GM12878 (cell line): ENCODE measurements at regions not wholly inside any gene's neighbourhood (a gene's known extent, or its start where the extent isn't known, plus 50 kb on each side); places are given as distances from the start of the nearest gene placed in this dataset.

Experiments
- ATAC-seq: fragments of 200-7000 bp; cut with Tn5 transposase; 3 replicates; pipeline ENCODE4 v1.9.1; 2020; ENCODE audit warnings: mild to moderate bottlenecking, moderate library complexity
- BruUV-seq: library from RNA; stranded (reverse); fragments of 400-500 nt; replicated peaks from 2 replicates; lab custom pipeline; 2021; lab: Mats Ljungman, UMichigan
- CTCF ChIA-PET: fragments of 300-600 bp; sonication (Branson Sonifier 250); formaldehyde crosslinking; extraction: SDS; loops from one replicate; lab custom pipeline; 2021; ENCODE audit warnings: inconsistent platforms; lab: Yijun Ruan, JAX
- POLR2A ChIA-PET: fragments of 350-600 bp; formaldehyde crosslinking; extraction: SDS; loops from one replicate; lab custom pipeline; 2021; ENCODE audit warnings: inconsistent platforms; lab: Charles Lee
- RAD21 ChIA-PET: fragments of 300-600 bp; sonication (Branson Sonifier 250); formaldehyde crosslinking; loops from one replicate; lab custom pipeline; 2023; ENCODE audit warnings: antibody characterized with exemption; ENCODE audit not compliant: unreplicated experiment; lab: Charles Lee
- SMC1A ChIA-PET: fragments of 300-600 bp; sonication (Branson Sonifier 250); formaldehyde crosslinking; loops from one replicate; lab custom pipeline; 2023; ENCODE audit not compliant: unreplicated experiment, uncharacterized antibody; lab: Charles Lee
- DNase-seq: peaks from one replicate; pipeline ENCODE4 v3.0.0-alpha.2; 2011; ENCODE audit warnings: low read depth, low spot score
- FAIRE-seq: peaks from 3 replicates; lab custom pipeline; 2011; peaks lifted over from hg19 to GRCh38; lab: Jason Lieb, UNC
- H2AFZ ChIP-seq: 2 replicates; pipeline ENCODE4 v1.6.0; 2011; ENCODE audit warnings: low read depth, low read length, control low read depth; ENCODE audit not compliant: control insufficient read depth
- H3K27ac ChIP-seq: 2 replicates; pipeline ENCODE4 v1.5.1; 2011; ENCODE audit warnings: control low read depth; ENCODE audit not compliant: control insufficient read depth, insufficient read depth
- H3K27me3 ChIP-seq, 2 experiments: replicated peaks in 1 of 2; 2 replicates each; pipeline versions ENCODE4 v1.6.0 to v1.6.1; 2011; ENCODE audit warnings: low read length in 1 of 2; ENCODE audit not compliant: control insufficient read depth in 2 of 2, insufficient read depth in 2 of 2
- H3K36me3 ChIP-seq, 2 experiments: 2 replicates each; pipeline ENCODE4 v1.5.1; 2011; ENCODE audit warnings: low read length in 1 of 2; ENCODE audit not compliant: control insufficient read depth in 2 of 2, insufficient read depth in 2 of 2
- H3K4me1 ChIP-seq: 2 replicates; pipeline ENCODE4 v1.6.1; 2011; ENCODE audit warnings: mild to moderate bottlenecking, low read length, moderate library complexity, mixed read lengths; ENCODE audit not compliant: control insufficient read depth, insufficient read depth
- H3K4me2 ChIP-seq: 2 replicates; pipeline ENCODE4 v1.6.0; 2011; ENCODE audit warnings: control low read depth; ENCODE audit not compliant: control insufficient read depth, insufficient read depth
- H3K4me3 ChIP-seq: fragments of 200-600 bp; sonication (generic); 2 replicates; pipeline ENCODE4 v1.5.1; 2016
- H3K79me2 ChIP-seq: 2 replicates; pipeline ENCODE4 v1.6.0; 2011; ENCODE audit warnings: low read length; ENCODE audit not compliant: control insufficient read depth, insufficient read depth
- H3K9ac ChIP-seq: 2 replicates; pipeline ENCODE4 v1.8.0; 2011; ENCODE audit warnings: low read length, control low read depth, mixed read lengths; ENCODE audit not compliant: control insufficient read depth, insufficient read depth
- H3K9me3 ChIP-seq: replicated peaks from 3 replicates; pipeline ENCODE4 v1.5.1; 2011; ENCODE audit warnings: mild to moderate bottlenecking, low read length; ENCODE audit not compliant: control insufficient read depth, insufficient read depth
- H4K20me1 ChIP-seq: 2 replicates; pipeline ENCODE4 v1.6.0; 2011; ENCODE audit not compliant: control insufficient read depth, insufficient read depth
- ATF7 ChIP-seq: fragments of 450-650 bp; IDR thresholded peaks from 2 replicates; pipeline ENCODE4 v1.6.1; 2016; ENCODE audit warnings: low read depth, mild to moderate bottlenecking
- BMI1 ChIP-seq: fragments of 450-650 bp; IDR thresholded peaks from 2 replicates; pipeline ENCODE4 v1.6.1; 2016; ENCODE audit warnings: mild to moderate bottlenecking, moderate library complexity, borderline replicate concordance
- CHD2 ChIP-seq: IDR thresholded peaks from 2 replicates; pipeline ENCODE4 v1.6.1; 2011; ENCODE audit warnings: low read depth, low read length, improper control_type of control experiment, borderline replicate concordance
- KAT2A ChIP-seq: conservative IDR thresholded peaks from 2 replicates; pipeline ENCODE4 v1.6.1; 2011; ENCODE audit warnings: low read depth, low read length; ENCODE audit not compliant: control insufficient read depth
- NBN ChIP-seq: fragments of 450-650 bp; IDR thresholded peaks from 2 replicates; pipeline ENCODE4 v1.6.1; 2016
- NFIC ChIP-seq: IDR thresholded peaks from 2 replicates; pipeline ENCODE4 v1.6.1; 2012; ENCODE audit warnings: low read depth, mild to moderate bottlenecking, inconsistent platforms, low read length, moderate library complexity
- SMARCA5 ChIP-seq: fragments of 450-650 bp; IDR thresholded peaks from 2 replicates; pipeline ENCODE4 v1.6.1; 2017; ENCODE audit warnings: mild to moderate bottlenecking
- WGBS: methylation state at CpG from one replicate; pipeline ENCODE4 v1.1.6; 2016; ENCODE audit warnings: low lambda C conversion rate; ENCODE audit not compliant: insufficient replicate concordance, insufficient coverage; ENCODE audit errors: missing lambda C conversion rate; 5-methylcytosine and 5-hydroxymethylcytosine counted together
- in situ Hi-C: fragments of 300-500 bp; cut with MboI; formaldehyde crosslinking; loops from 9 replicates; pipeline ENCODE4 v1.14.3; 2018; ENCODE audit warnings: mixed read lengths
- intact Hi-C: fragments of 100-400 bp; cut with micrococcal nuclease; formaldehyde crosslinking; loops from one replicate; pipeline ENCODE4 v1.14.2; 2022; ENCODE audit not compliant: unreplicated experiment
- TF ChIP-seq, protein P1 (sequence below): fragments of 450-650 bp; IDR thresholded peaks from 2 replicates; pipeline ENCODE4 v1.6.1; 2016; ENCODE audit warnings: mild to moderate bottlenecking, moderate library complexity, borderline replicate concordance

GRCh38 chr4:1472148-1472797 lies 66.0 kb upstream of the NKX1-1 start:
- Histone ChIP-seq H3K4me2 (no peak overlapping the region), H3K9ac (no peak overlapping the region), H2AFZ (no peak overlapping the region), H3K27me3 (no peaks in the 10 kb centered on the region), H3K36me3 (no peaks in the 10 kb centered on the region), H3K27ac (no peak overlapping the region), H3K9me3 (no peaks in the 10 kb centered on the region; the same call in 2 of the 3 replicates), H4K20me1 (no peaks in the 10 kb centered on the region), H3K4me1 (no peaks in the 10 kb centered on the region), H3K4me3 (no peak overlapping the region), H3K79me2 (no peaks in the 10 kb centered on the region)
- 66% methylated on average over 35 of the region's 58 CpGs for WGBS
- SMC1A ChIA-PET: no interaction called here
- DNase-seq: no peak
- intact Hi-C loops: no loop called here
- POLR2A ChIA-PET: no interaction called here
- CTCF ChIA-PET: no interaction called here
- FAIRE-seq: no peak
- in situ Hi-C loops: no loop called here
- ATAC-seq: no peak
- BruUV-seq: no TSS peak
- RAD21 ChIA-PET: no interaction called here
- TF ChIP-seq KAT2A (no peak), NBN (no peak), BMI1 (no peak), ATF7 (no peak), SMARCA5 (no peak), CHD2 (no peak), NFIC (no peak)
- TF ChIP-seq, protein P1, sequence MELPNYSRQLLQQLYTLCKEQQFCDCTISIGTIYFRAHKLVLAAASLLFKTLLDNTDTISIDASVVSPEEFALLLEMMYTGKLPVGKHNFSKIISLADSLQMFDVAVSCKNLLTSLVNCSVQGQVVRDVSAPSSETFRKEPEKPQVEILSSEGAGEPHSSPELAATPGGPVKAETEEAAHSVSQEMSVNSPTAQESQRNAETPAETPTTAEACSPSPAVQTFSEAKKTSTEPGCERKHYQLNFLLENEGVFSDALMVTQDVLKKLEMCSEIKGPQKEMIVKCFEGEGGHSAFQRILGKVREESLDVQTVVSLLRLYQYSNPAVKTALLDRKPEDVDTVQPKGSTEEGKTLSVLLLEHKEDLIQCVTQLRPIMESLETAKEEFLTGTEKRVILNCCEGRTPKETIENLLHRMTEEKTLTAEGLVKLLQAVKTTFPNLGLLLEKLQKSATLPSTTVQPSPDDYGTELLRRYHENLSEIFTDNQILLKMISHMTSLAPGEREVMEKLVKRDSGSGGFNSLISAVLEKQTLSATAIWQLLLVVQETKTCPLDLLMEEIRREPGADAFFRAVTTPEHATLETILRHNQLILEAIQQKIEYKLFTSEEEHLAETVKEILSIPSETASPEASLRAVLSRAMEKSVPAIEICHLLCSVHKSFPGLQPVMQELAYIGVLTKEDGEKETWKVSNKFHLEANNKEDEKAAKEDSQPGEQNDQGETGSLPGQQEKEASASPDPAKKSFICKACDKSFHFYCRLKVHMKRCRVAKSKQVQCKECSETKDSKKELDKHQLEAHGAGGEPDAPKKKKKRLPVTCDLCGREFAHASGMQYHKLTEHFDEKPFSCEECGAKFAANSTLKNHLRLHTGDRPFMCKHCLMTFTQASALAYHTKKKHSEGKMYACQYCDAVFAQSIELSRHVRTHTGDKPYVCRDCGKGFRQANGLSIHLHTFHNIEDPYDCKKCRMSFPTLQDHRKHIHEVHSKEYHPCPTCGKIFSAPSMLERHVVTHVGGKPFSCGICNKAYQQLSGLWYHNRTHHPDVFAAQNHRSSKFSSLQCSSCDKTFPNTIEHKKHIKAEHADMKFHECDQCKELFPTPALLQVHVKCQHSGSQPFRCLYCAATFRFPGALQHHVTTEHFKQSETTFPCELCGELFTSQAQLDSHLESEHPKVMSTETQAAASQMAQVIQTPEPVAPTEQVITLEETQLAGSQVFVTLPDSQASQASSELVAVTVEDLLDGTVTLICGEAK: no peak
